22Rv1 (cell line): ENCODE measurements at regions not wholly inside any gene's neighbourhood (a gene's known extent, or its start where the extent isn't known, plus 50 kb on each side); places are given as distances from the start of the nearest gene placed in this dataset.

Experiments
- CTCF ChIP-seq: fragments of 450-650 bp; IDR thresholded peaks from 2 replicates; pipeline ENCODE4 v1.5.1; 2017; ENCODE audit warnings: mild to moderate bottlenecking
- ZFX ChIP-seq: fragments of 450-650 bp; IDR thresholded peaks from 2 replicates; pipeline ENCODE4 v1.6.1; 2017; ENCODE audit warnings: antibody characterized with exemption, borderline replicate concordance

GRCh38 chr6:22638320-22638719, 69.0 kb downstream of the HDGFL1 start:
- no peak for TF ChIP-seq CTCF
- no peak for TF ChIP-seq ZFX
